ENCODE measurements at regions not wholly inside any gene's neighbourhood (a gene's known extent, or its start where the extent isn't known, plus 50 kb on each side); places are given as distances from the start of the nearest gene placed in this dataset.

DNA sequence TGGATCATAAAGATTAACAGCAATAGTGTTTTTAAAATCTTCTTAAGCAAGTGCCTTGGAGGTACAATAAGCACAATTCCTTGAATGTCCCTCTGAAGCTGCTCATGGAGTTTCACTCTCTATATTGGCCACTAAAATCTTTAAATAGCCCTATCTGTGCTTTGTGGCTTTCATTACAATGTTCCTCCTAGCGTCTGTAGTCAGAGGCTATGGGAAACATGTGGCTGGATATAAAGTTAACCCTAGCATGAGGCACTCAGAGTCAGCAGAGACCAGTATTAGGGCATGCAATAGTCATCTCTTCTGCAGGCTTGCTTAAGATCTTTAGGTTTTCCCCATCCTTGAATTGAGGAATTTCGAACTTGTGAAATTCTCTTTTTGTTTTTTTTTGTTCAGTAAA is 668.2 kb downstream of the CDH11 start:
- TF ChIP-seq EP300 (conservative IDR thresholded peaks at IDR 0.05; ENCODE audit: poor library complexity, severe bottlenecking) (no peak), EZH2 (IDR thresholded peaks at IDR 0.05; ENCODE audit: borderline replicate concordance, insufficient read depth, low read length, poor library complexity, severe bottlenecking) (no peak), TAF1 (IDR thresholded peaks at IDR 0.05; ENCODE audit: low read depth) (no peak)
